CD8-positive, alpha-beta memory T cell (primary cell): ENCODE measurements at regions not wholly inside any gene's neighbourhood (a gene's known extent, or its start where the extent isn't known, plus 50 kb on each side); places are given as distances from the start of the nearest gene placed in this dataset.

Experiments
- CTCF ChIA-PET: fragments of 350-600 bp; sonication (Branson Sonifier 250); formaldehyde crosslinking; loops from one replicate; lab custom pipeline; 2021; ENCODE audit warnings: antibody characterized with exemption; lab: Charles Lee
- POLR2A ChIA-PET: fragments of 350-600 bp; sonication (Branson Sonifier 250); formaldehyde crosslinking; loops from one replicate; lab custom pipeline; 2021; ENCODE audit warnings: antibody characterized with exemption; lab: Charles Lee
- DNase-seq, 5 donors: peaks; one replicate each; pipeline versions ENCODE4 v3.0.0 to v3.0.0-alpha.2; 2020 to 2022; ENCODE audit warnings: mixed read lengths in 1 of 5
- H3K27ac ChIP-seq: one replicate; pipeline ENCODE4 v1.7.0; 2013; ENCODE audit warnings: low read depth, mild to moderate bottlenecking, low read length, moderate library complexity
- H3K27me3 ChIP-seq: 2 replicates; pipeline ENCODE4 v1.7.0; 2013; ENCODE audit warnings: low read length, mild to moderate bottlenecking; ENCODE audit not compliant: insufficient read depth, poor library complexity, severe bottlenecking
- H3K36me3 ChIP-seq: 2 replicates; pipeline ENCODE4 v1.7.0; 2013; ENCODE audit warnings: mild to moderate bottlenecking, low read length, moderate library complexity; ENCODE audit not compliant: insufficient read depth
- H3K4me1 ChIP-seq: 2 replicates; pipeline ENCODE4 v1.7.0; 2013; ENCODE audit warnings: mild to moderate bottlenecking, low read length, moderate library complexity; ENCODE audit not compliant: insufficient read depth
- H3K4me3 ChIP-seq: 2 replicates; pipeline ENCODE4 v1.7.0; 2013; ENCODE audit warnings: mild to moderate bottlenecking, low read length
- H3K9me3 ChIP-seq: 2 replicates; pipeline ENCODE4 v1.7.0; 2013; ENCODE audit warnings: mild to moderate bottlenecking, low read length
- H3K27ac Mint-ChIP-seq, 8 donors: one replicate each; pipeline ENCODE4 v1.8.0; 2020 to 2021; ENCODE audit warnings: mixed read lengths in 8 of 8, mild to moderate bottlenecking in 6 of 8, inconsistent platforms in 3 of 8, moderate library complexity in 3 of 8
- H3K27me3 Mint-ChIP-seq, 2 donors: one replicate each; pipeline ENCODE4 v1.8.0; 2020 to 2021; ENCODE audit warnings: mixed read lengths in 2 of 2, mild to moderate bottlenecking in 1 of 2, moderate library complexity in 1 of 2
- H3K36me3 Mint-ChIP-seq, 3 donors: one replicate each; pipeline ENCODE4 v1.8.0; 2020 to 2021; ENCODE audit warnings: mixed read lengths in 3 of 3, inconsistent platforms in 1 of 3, mild to moderate bottlenecking in 1 of 3
- H3K4me1 Mint-ChIP-seq, 3 donors: one replicate each; pipeline ENCODE4 v1.8.0; 2020 to 2021; ENCODE audit warnings: mixed read lengths in 3 of 3, inconsistent platforms in 1 of 3, mild to moderate bottlenecking in 1 of 3
- H3K4me3 Mint-ChIP-seq, 7 donors: one replicate each; pipeline ENCODE4 v1.8.0; 2020 to 2021; ENCODE audit warnings: mixed read lengths in 7 of 7, mild to moderate bottlenecking in 6 of 7, moderate library complexity in 4 of 7, inconsistent platforms in 2 of 7
- H3K9me3 Mint-ChIP-seq, 5 donors: one replicate each; pipeline ENCODE4 v1.8.0; 2020 to 2022; ENCODE audit warnings: mixed read lengths in 5 of 5, mild to moderate bottlenecking in 3 of 5, moderate library complexity in 2 of 5, inconsistent platforms in 1 of 5

- POLR2A ChIA-PET: no interaction called here
- Histone ChIP-seq H3K27ac (no peak overlapping the region), H3K36me3 (no peaks in the 10 kb centered on the region), H3K9me3 (no peaks in the 10 kb centered on the region), H3K4me3 (no peak overlapping the region), H3K27me3 (no peaks in the 10 kb centered on the region), H3K4me1 (no peaks in the 10 kb centered on the region)
- no peaks in the 10 kb centered on the region for H3K4me1 Mint-ChIP-seq
- H3K9me3 Mint-ChIP-seq: no peaks in the 10 kb centered on the region
- no peak overlapping the region for H3K27ac Mint-ChIP-seq
- H3K4me3 Mint-ChIP-seq: no peak overlapping the region
- no peak for DNase-seq
- H3K27me3 Mint-ChIP-seq: peaks cover 0 to 2% of the 10 kb centered on the region in 2 donors
- no peaks in the 10 kb centered on the region for H3K36me3 Mint-ChIP-seq
- CTCF ChIA-PET: no interaction called here
Measured at GRCh38 chrX:42680666-42681065, 97.3 kb downstream of the PPP1R2C start.

GRCh38 chrX:42678133-42678532 lies 99.8 kb downstream of the PPP1R2C start:
- H3K4me3 Mint-ChIP-seq: no peak overlapping the region
- no peaks in the 10 kb centered on the region for H3K4me1 ChIP-seq
- no peaks in the 10 kb centered on the region for H3K9me3 Mint-ChIP-seq

GRCh38 chrX:42673301-42673810 lies 104.6 kb downstream of the PPP1R2C start:
- Mint-ChIP-seq H3K9me3 (peaks cover 4 to 13% (median 9%) of the 10 kb centered on the region in 5 donors), H3K36me3 (peaks cover 0 to 8% (median 0%) of the 10 kb centered on the region in 3 donors), H3K27me3 (peaks cover 0 to 6% of the 10 kb centered on the region in 2 donors), H3K4me3 (no peak overlapping the region), H3K4me1 (no peaks in the 10 kb centered on the region), H3K27ac (no peak overlapping the region)
- no peaks in the 10 kb centered on the region for H3K9me3 ChIP-seq
- no peak overlapping the region for H3K4me3 ChIP-seq
- DNase-seq: no peak
- H3K36me3 ChIP-seq: no peaks in the 10 kb centered on the region
- no peak overlapping the region for H3K27ac ChIP-seq
- ChIA-PET POLR2A (no interaction called here), CTCF (no interaction called here)
- H3K4me1 ChIP-seq: no peaks in the 10 kb centered on the region
- H3K27me3 ChIP-seq: no peaks in the 10 kb centered on the region

More at GRCh38 chrX:42678133-42678532, 99.8 kb downstream of the PPP1R2C start:
- DNase-seq: no peak
- POLR2A ChIA-PET: no interaction called here
- Mint-ChIP-seq H3K27me3 (peaks cover 0 to 5% of the 10 kb centered on the region in 2 donors), H3K27ac (no peak overlapping the region), H3K4me1 (no peaks in the 10 kb centered on the region), H3K36me3 (no peaks in the 10 kb centered on the region)
- H3K4me3 ChIP-seq: no peak overlapping the region
- no peaks in the 10 kb centered on the region for H3K36me3 ChIP-seq
- no peaks in the 10 kb centered on the region for H3K9me3 ChIP-seq
- no peaks in the 10 kb centered on the region for H3K27me3 ChIP-seq
- CTCF ChIA-PET: no interaction called here
- no peak overlapping the region for H3K27ac ChIP-seq

GRCh38 chrX:42664680-42665079 lies 113.3 kb downstream of the PPP1R2C start:
- peaks cover 0 to 3% (median 0%) of the 10 kb centered on the region in 3 donors for H3K36me3 Mint-ChIP-seq
- ChIA-PET CTCF (no interaction called here), POLR2A (no interaction called here)
- H3K9me3 ChIP-seq: no peaks in the 10 kb centered on the region
- H3K27ac ChIP-seq: no peak overlapping the region
- no peaks in the 10 kb centered on the region for H3K36me3 ChIP-seq
- H3K4me1 Mint-ChIP-seq: no peaks in the 10 kb centered on the region
- H3K27me3 Mint-ChIP-seq: no peaks in the 10 kb centered on the region
- no peak for DNase-seq
- peaks cover under 1 to 7% (median 3%) of the 10 kb centered on the region in 5 donors for H3K9me3 Mint-ChIP-seq
- no peak overlapping the region for H3K27ac Mint-ChIP-seq
- no peak overlapping the region for H3K4me3 Mint-ChIP-seq
- no peaks in the 10 kb centered on the region for H3K27me3 ChIP-seq
- no peaks in the 10 kb centered on the region for H3K4me1 ChIP-seq
- H3K4me3 ChIP-seq: no peak overlapping the region

GRCh38 chrX:42628471-42628870 lies 149.5 kb downstream of the PPP1R2C start:
- no peaks in the 10 kb centered on the region for H3K9me3 Mint-ChIP-seq
- H3K4me1 Mint-ChIP-seq: no peaks in the 10 kb centered on the region
- H3K27me3 Mint-ChIP-seq: no peaks in the 10 kb centered on the region
- no peaks in the 10 kb centered on the region for H3K9me3 ChIP-seq
- H3K4me1 ChIP-seq: no peaks in the 10 kb centered on the region
- CTCF ChIA-PET: no interaction called here
- POLR2A ChIA-PET: no interaction called here
- no peak overlapping the region for H3K27ac ChIP-seq
- DNase-seq: no peak
- no peak overlapping the region for H3K4me3 Mint-ChIP-seq
- H3K27me3 ChIP-seq: no peaks in the 10 kb centered on the region
- H3K36me3 ChIP-seq: no peaks in the 10 kb centered on the region
- no peak overlapping the region for H3K4me3 ChIP-seq
- H3K27ac Mint-ChIP-seq: no peak overlapping the region
- peaks cover 0 to 3% (median 0%) of the 10 kb centered on the region in 3 donors for H3K36me3 Mint-ChIP-seq

- Mint-ChIP-seq H3K36me3 (peaks cover 0 to 3% (median 0%) of the 10 kb centered on the region in 3 donors), H3K27me3 (no peaks in the 10 kb centered on the region), H3K4me3 (no peak overlapping the region), H3K4me1 (no peaks in the 10 kb centered on the region), H3K9me3 (no peaks in the 10 kb centered on the region), H3K27ac (no peak overlapping the region)
- Histone ChIP-seq H3K27me3 (no peaks in the 10 kb centered on the region), H3K36me3 (no peaks in the 10 kb centered on the region), H3K4me3 (no peak overlapping the region), H3K9me3 (no peaks in the 10 kb centered on the region), H3K27ac (no peak overlapping the region), H3K4me1 (no peaks in the 10 kb centered on the region)
- POLR2A ChIA-PET: no interaction called here
- CTCF ChIA-PET: no interaction called here
- DNase-seq: no peak
Measured at GRCh38 chrX:42627891-42628290, 150.1 kb downstream of the PPP1R2C start.

GRCh38 chrX:42624524-42624923 lies 153.4 kb downstream of the PPP1R2C start:
- no peak overlapping the region for H3K27ac ChIP-seq
- DNase-seq: no peak
- Mint-ChIP-seq H3K4me3 (no peak overlapping the region), H3K4me1 (peaks cover 0 to 9% (median 3%) of the 10 kb centered on the region in 3 donors), H3K27ac (no peak overlapping the region), H3K27me3 (no peaks in the 10 kb centered on the region), H3K9me3 (no peaks in the 10 kb centered on the region), H3K36me3 (peaks cover 0 to under 1% (median 0%) of the 10 kb centered on the region in 3 donors)
- no peaks in the 10 kb centered on the region for H3K27me3 ChIP-seq
- no peaks in the 10 kb centered on the region for H3K4me1 ChIP-seq
- H3K36me3 ChIP-seq: no peaks in the 10 kb centered on the region
- no peaks in the 10 kb centered on the region for H3K9me3 ChIP-seq
- no peak overlapping the region for H3K4me3 ChIP-seq
- ChIA-PET POLR2A (no interaction called here), CTCF (no interaction called here)

GRCh38 chrX:42619068-42619467 lies 158.9 kb downstream of the PPP1R2C start:
- Histone ChIP-seq H3K27me3 (no peaks in the 10 kb centered on the region), H3K4me3 (no peak overlapping the region), H3K27ac (no peak overlapping the region), H3K9me3 (no peaks in the 10 kb centered on the region), H3K36me3 (no peaks in the 10 kb centered on the region), H3K4me1 (no peaks in the 10 kb centered on the region)
- Mint-ChIP-seq H3K4me1 (peaks cover 24 to 42% (median 31%) of the 10 kb centered on the region in 3 donors), H3K36me3 (peaks cover 0 to 13% (median 0%) of the 10 kb centered on the region in 3 donors), H3K27ac (no peak overlapping the region), H3K9me3 (peaks cover 0 to 4% (median 0%) of the 10 kb centered on the region in 5 donors), H3K27me3 (no peaks in the 10 kb centered on the region), H3K4me3 (no peak overlapping the region)
- DNase-seq: no peak
- ChIA-PET POLR2A (no interaction called here), CTCF (no interaction called here)
